ENCODE measurements at regions not wholly inside any gene's neighbourhood (a gene's known extent, or its start where the extent isn't known, plus 50 kb on each side); places are given as distances from the start of the nearest gene placed in this dataset.

DNA sequence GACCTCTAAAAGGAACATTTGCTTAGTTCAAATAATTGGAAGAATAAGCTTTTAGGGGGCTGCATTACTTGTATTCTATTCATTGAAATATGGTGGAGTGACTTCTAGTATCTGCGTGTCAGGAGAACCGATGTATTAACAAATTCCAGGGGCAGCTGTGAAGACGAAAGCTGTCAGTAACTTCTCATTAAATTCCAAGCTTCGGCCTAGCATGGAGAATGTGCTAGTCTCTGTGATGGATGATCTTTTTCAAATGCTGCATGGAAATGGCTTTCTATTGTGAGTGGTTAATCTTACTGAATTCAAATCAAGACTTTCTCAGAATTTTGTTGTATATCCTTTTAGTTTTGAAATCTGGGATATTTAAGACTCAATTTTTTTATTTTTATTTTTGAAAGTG, 429.9 kb downstream of the ADGRL2 start:
- H3K4me1 ChIP-seq = peaks cover 3 to 24% (median 9%) of the 10 kb centered on the region in 4 donors
- H3K4me3 ChIP-seq = no peak overlapping the region
- TF ChIP-seq POLR2A (IDR thresholded peaks at IDR 0.05) (no peak), POLR2AphosphoS5 (IDR thresholded peaks at IDR 0.05) (no peak), CTCF (IDR thresholded peaks at IDR 0.05) (no peak), EP300 (IDR thresholded peaks at IDR 0.05) (no peak)
- H3K27me3 ChIP-seq = no peaks in the 10 kb centered on the region
- WGBS, 5 donors = 91 to 95% (median 94%) methylated on average over 4 of the region's 4 CpGs
- no peak for DNase-seq
- H3K9me3 ChIP-seq = peaks cover 0 to 12% (median 3%) of the 10 kb centered on the region in 4 donors
- H3K27ac ChIP-seq = no peak overlapping the region
- intact Hi-C loops (cut with DNase I; ENCODE audit: low total_unique reads) = no loop called here
- H3K36me3 ChIP-seq = no peaks in the 10 kb centered on the region

- TF ChIP-seq CTCF (IDR thresholded peaks at IDR 0.05) (no peak), EP300 (IDR thresholded peaks at IDR 0.05) (no peak), POLR2AphosphoS5 (IDR thresholded peaks at IDR 0.05) (no peak), POLR2A (IDR thresholded peaks at IDR 0.05) (no peak)
These were observed 426.8 kb downstream of the ADGRL2 start for GRCh38 chr1:82227306-82228095.

GRCh38 chr1:82226186-82226505, 425.4 kb downstream of the ADGRL2 start:
- intact Hi-C loops (cut with DNase I; ENCODE audit: low total_unique reads) = no loop called here
- H3K27ac ChIP-seq = peak overlapping the region in 1 of 5 donors; percentile 39

More at GRCh38 chr1:82227306-82228095, 426.8 kb downstream of the ADGRL2 start:
- no peaks in the 10 kb centered on the region for H3K36me3 ChIP-seq
- no peak overlapping the region for H3K4me3 ChIP-seq
- no peaks in the 10 kb centered on the region for H3K9me3 ChIP-seq
- H3K4me1 ChIP-seq = peaks cover 3 to 30% (median 9%) of the 10 kb centered on the region in 4 donors
- peak in 1 of 2 donors; percentile 46 for DNase-seq
- intact Hi-C loops (cut with DNase I; ENCODE audit: low total_unique reads) = no loop called here
- H3K27me3 ChIP-seq = no peaks in the 10 kb centered on the region
- H3K27ac ChIP-seq = peak overlapping the region in 1 of 5 donors; percentile 61
- 16 to 24% (median 22%) methylated on average over 3 of the region's 3 CpGs for WGBS, 5 donors

More at GRCh38 chr1:82226186-82226505, 425.4 kb downstream of the ADGRL2 start:
- H3K9me3 ChIP-seq = no peaks in the 10 kb centered on the region
- no peaks in the 10 kb centered on the region for H3K27me3 ChIP-seq
- 68 to 75% (median 74%) methylated on average over 1 of the region's 1 CpG for WGBS, 5 donors
- DNase-seq = peak in 1 of 2 donors; percentile 35
- TF ChIP-seq POLR2A (IDR thresholded peaks at IDR 0.05) (no peak), POLR2AphosphoS5 (IDR thresholded peaks at IDR 0.05) (no peak), EP300 (IDR thresholded peaks at IDR 0.05) (no peak), CTCF (IDR thresholded peaks at IDR 0.05) (no peak)
- no peaks in the 10 kb centered on the region for H3K36me3 ChIP-seq
- H3K4me3 ChIP-seq = no peak overlapping the region
- H3K4me1 ChIP-seq = peaks cover 3 to 30% (median 9%) of the 10 kb centered on the region in 4 donors

Measured in stomach (tissue), 8 donors.